GM18870 (cell line): ENCODE measurements at regions not wholly inside any gene's neighbourhood (a gene's known extent, or its start where the extent isn't known, plus 50 kb on each side); places are given as distances from the start of the nearest gene placed in this dataset.
"Not testable (repeated sequence)": the region's sequence is repeated elsewhere in the genome, so short reads cannot be mapped to it uniquely, and the experiment has no call there.

ENCODE experiments used
- ATAC-seq: cut with Tn5 transposase; IDR thresholded peaks from one replicate; pipeline ENCODE4 v1.9.1; 2021; ENCODE audit warnings: moderate library complexity; ENCODE audit not compliant: unreplicated experiment

DNA sequence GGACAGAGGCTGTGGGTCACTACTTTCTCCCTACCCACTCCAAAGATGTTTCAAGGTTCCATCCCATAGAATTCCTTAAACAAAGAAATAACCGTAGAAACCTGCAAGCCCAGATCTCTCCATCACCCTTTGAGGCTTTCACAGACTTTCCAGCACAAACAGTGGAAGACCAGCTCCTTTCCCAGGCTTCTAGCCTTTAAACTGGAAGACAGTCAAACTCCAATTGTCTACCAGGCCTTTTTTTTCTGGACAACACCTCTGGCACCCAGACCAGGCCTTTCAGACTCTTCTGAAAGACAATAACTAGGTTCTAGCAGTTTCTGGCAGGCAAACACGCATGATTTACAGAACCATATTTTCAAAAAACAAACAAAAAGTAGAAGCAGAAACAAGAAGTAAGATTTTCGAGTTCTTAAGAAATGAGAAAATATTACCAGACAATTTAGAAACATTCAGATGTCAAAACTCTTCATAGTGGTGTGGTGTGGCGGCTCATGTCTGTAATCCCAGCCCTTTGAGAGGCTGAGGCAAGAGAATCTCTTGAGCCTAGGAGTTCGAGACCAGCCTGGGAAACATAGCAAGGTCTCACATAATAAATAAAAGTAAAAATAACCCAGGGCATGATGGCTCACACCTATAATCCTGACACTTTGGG is 73.0 kb upstream of the EPCAM start:
- no peak for ATAC-seq

GRCh38 chr2:47295131-47295980 is 73.8 kb upstream of the EPCAM start:
- ATAC-seq: no peak

- no peak for ATAC-seq
Measured at GRCh38 chr2:47293976-47294375, 75.1 kb upstream of the EPCAM start.

GRCh38 chr2:47288864-47289263 is 80.2 kb upstream of the EPCAM start:
- ATAC-seq: no peak

GRCh38 chr2:47283659-47284058 is 85.5 kb upstream of the EPCAM start:
- no peak for ATAC-seq

- ATAC-seq: no peak
Measured at GRCh38 chr2:47282621-47283272, 86.4 kb upstream of the EPCAM start.

DNA sequence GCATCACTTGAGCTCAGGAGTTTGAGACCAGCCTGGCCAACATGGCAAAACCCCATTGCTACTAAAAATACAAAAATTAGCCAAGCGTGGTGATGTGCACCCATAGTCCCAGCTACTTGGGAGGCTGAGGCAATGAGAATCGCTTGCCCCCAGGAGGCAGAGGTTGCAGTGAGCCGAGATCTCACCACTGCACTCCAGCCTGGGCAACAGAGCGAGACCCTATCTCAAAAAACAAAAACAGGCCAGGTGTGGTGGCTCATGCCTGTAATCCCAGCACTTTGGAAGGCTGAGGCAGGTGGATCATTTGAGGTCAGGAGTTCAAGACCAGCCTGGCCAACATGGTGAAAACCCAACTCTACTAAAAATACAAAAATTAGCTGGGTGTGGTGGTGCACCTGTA is 89.6 kb upstream of the EPCAM start:
- ATAC-seq: not testable (repeated sequence)

- no peak for ATAC-seq
Measured at GRCh38 chr2:47277987-47278386, 91.1 kb upstream of the EPCAM start.

GRCh38 chr2:47277187-47277586 is 91.9 kb upstream of the EPCAM start:
- ATAC-seq: no peak

DNA sequence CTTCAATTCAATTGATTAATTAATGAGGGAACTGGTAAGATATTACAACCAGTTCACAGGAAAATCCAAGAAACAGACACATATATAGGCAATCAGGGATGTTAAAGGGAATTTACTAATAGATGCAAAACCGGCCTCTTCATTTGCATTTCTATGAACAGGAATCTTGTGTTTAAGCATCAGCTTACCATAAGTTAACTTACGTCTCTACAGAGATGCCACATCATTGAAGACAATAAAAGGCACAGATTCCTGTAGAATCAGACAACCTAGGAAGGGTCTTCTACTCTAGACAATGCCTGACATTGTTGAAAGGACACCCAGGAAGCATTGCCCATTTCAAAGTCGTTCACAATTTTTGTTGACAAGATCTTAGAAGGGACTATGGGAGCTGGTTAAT is 93.0 kb upstream of the EPCAM start:
- no peak for ATAC-seq

GRCh38 chr2:47274054-47274782 is 94.9 kb upstream of the EPCAM start:
- no peak for ATAC-seq

DNA sequence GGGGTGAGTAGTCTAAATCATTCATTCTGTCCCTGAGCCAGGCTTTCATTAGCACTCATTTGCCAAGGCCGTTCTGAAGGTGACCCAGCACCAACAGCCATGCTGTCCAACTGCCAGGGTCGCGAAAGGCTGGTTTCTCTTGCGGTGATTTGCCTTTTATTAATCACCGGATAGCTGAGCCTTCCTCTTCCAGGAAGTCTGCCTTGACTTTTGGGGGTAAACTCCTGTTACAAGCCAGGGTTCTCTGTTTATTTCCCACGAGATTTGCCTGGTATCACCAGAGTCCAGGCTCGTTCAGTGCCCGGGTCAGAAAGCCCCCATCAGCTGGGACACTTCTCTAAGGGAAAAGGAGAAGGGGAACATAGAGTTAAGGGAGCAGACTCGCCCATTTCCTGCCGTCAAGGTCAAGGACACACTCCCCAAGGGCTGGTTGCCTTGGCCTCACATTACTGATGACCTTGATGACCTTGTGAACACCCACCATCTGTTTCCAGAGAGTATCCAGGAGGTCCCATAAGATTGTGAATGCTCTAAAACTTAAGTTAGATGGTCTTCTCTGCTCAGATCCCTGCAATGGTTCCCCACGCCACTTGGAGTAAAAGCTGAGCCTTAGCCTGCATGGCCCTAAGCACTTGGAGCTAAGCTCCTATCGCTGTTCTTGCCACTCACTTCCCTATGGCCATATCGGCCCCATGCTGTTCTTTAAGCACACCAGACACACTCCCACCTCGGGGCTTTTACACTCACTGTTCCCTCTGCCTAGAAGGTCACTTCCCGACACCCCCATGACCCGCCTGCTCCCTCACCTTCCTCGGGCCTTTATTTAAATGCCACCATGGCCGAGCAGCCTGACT is 96.0 kb upstream of the EPCAM start:
- no peak for ATAC-seq

DNA sequence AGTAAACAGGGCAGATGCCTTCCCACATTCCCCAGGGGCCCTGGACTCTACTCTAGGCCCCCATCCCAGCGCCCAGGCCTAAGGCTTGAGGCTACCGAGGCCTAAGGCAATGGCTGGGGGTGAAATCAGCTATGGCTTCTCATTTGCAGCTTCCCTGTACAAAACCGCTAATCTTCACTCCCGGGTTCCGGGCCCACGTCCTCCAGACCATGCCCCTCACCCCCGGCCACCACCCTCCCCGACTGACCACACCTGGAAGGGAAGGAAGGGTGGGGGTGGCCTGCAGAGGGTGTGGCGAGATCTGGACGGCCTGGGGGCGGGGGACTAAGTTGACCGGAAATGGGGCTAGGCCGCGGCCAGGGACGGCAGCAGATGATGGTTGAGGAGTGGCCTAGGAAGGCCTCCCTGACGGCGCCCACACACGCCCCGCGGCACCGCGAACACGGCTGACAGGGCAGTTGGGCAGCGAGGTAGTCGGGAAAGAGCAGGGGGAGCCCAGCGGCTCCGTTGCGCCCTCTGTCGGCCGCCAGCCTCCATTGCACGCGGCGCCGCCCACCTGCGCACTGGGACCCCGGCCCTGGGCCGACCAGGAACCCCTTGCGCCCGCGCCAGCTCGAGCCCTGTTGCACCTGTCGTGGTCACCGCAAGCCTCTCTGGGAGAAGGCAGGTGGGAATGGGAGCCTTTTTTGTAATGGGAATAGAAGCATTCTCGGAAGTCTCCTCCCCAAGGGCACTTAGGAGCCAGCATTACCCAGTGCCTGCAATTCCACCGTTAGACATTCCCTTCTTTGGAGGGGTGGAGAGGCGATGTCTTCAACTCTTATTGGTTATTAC is 95.9 kb upstream of the CALM2 start:
- peak; percentile 49 for ATAC-seq

- ATAC-seq: peak; percentile 6
Measured at GRCh38 chr2:47271054-47272000, 95.0 kb upstream of the CALM2 start.

- no peak for ATAC-seq
Measured at GRCh38 chr2:47270421-47270820, 94.1 kb upstream of the CALM2 start.

DNA sequence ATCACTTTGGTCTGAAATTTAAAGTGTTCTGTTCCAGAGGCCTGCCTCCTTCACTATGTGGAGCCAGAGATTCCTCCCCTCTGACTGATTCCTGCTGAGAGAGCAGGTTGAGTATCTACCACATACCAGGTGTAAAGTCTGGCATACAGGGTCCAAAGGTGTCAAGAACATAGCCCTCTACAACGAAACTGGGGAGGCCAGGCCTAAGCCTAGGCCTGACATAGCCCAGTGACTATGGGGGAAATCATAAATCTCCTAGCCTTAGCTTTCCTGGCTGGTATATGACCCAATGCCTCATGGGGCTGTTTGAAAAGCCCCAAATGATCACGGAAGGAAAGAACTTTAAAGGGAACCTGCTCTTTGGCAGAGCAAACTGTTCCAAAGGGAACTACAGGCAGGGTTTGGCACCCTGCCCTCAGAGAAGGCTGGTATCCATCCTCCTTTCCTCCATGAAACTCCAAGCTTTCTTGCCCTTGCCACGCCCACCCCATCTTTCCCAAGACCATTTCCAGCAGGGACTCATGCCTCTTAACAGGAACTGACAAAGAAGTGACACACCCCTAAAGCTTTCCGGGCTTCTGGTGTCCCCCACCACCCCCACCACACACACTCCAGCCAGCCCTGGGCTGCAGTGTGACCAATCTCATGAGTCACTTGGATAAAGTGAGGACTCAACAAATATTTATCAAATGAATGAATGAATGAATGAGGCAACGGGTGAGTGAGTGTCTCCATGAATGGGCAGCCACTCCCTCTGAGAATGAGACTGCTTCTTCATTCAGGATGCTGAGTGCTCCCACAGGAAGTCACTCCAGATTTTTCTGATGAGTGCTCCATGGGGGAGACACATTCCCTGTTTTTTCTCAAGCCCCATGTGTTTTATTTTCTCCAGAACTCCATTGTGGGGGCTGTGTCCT is 93.3 kb upstream of the CALM2 start:
- no peak for ATAC-seq

GRCh38 chr2:47267711-47268086 is 91.4 kb upstream of the CALM2 start:
- ATAC-seq: no peak
